A673 (cell line): ENCODE measurements at regions not wholly inside any gene's neighbourhood (a gene's known extent, or its start where the extent isn't known, plus 50 kb on each side); places are given as distances from the start of the nearest gene placed in this dataset.

Experiments used
- EZH2 ChIP-seq: fragments of 200-600 bp; sonication (generic); IDR thresholded peaks from 2 replicates; pipeline ENCODE4 v1.6.1; 2017; ENCODE audit warnings: borderline replicate concordance, low read depth, mild to moderate bottlenecking, mixed read lengths, antibody characterized with exemption, low read length; ENCODE audit not compliant: poor library complexity, severe bottlenecking
- TF ChIP-seq, protein P1 (sequence below): fragments of 300-800, 200-600 bp; sonication (generic); conservative IDR thresholded peaks from 2 replicates; pipeline ENCODE4 v1.5.1; 2017; ENCODE audit warnings: low read depth, mild to moderate bottlenecking, antibody characterized with exemption, low read length, moderate library complexity, mixed read lengths

DNA sequence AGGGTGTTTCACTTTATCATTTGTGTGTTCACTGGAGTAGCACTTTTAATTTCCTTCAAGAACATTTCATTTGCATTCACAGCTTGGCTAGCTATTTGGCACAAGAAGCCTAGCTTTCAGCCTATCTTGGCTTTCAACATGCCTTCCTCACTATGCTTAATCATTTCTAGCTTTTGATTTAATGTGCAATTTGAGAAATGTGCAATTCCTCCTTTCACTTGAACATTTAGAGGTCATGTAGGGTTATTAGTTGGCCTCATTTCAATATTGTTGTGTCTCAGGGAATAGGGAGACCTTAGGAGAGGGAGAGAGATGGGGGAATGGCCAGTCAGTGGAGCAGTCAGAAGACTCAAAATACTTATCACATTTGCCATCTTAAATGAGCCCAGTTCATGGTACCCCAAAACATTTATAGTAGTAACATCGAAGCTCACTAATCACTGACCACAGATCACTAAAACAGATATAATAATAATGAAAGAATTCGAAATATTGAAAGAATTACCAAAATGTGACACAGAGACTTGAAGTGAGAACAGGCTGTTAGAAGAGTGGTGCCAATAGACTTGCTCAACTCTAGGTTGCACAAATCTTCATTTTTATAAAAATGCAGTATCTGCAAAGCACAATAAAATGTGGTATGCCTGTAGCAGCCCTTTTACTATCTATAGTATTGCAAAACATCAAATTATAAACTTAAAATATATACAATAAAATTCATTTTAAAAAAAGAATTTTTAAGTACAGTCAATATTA, 561.2 kb downstream of the METTL4 start:
- TF ChIP-seq, protein P1, sequence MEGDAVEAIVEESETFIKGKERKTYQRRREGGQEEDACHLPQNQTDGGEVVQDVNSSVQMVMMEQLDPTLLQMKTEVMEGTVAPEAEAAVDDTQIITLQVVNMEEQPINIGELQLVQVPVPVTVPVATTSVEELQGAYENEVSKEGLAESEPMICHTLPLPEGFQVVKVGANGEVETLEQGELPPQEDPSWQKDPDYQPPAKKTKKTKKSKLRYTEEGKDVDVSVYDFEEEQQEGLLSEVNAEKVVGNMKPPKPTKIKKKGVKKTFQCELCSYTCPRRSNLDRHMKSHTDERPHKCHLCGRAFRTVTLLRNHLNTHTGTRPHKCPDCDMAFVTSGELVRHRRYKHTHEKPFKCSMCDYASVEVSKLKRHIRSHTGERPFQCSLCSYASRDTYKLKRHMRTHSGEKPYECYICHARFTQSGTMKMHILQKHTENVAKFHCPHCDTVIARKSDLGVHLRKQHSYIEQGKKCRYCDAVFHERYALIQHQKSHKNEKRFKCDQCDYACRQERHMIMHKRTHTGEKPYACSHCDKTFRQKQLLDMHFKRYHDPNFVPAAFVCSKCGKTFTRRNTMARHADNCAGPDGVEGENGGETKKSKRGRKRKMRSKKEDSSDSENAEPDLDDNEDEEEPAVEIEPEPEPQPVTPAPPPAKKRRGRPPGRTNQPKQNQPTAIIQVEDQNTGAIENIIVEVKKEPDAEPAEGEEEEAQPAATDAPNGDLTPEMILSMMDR: no peak
- no peak for TF ChIP-seq EZH2
